Stimulated activated CD4-positive, alpha-beta T cell treated with anti-CD3 and anti-CD28 coated beads, TNF-alpha, amount 100 ng/mL, for 1 hour (primary cell): ENCODE measurements at regions not wholly inside any gene's neighbourhood (a gene's known extent, or its start where the extent isn't known, plus 50 kb on each side); places are given as distances from the start of the nearest gene placed in this dataset.
"Not testable (repeated sequence)": the region's sequence is repeated elsewhere in the genome, so short reads cannot be mapped to it uniquely, and the experiment has no call there.

Experiments used
- DNase-seq, 3 donors: peaks; one replicate each; pipeline ENCODE4 v3.0.0-alpha.2; 2020; ENCODE audit warnings: low read depth in 3 of 3, low spot score in 1 of 3

- no peak for DNase-seq
Observed at GRCh38 chr5:164184158-164184557, 678.7 kb downstream of the MAT2B start.

- DNase-seq, result no peak
Observed at GRCh38 chr5:164185000-164185399, 679.6 kb downstream of the MAT2B start.

GRCh38 chr5:164186550-164186949 is 681.1 kb downstream of the MAT2B start:
- no peak for DNase-seq

- no peak for DNase-seq
Observed at GRCh38 chr5:164187785-164188184, 682.4 kb downstream of the MAT2B start.

- DNase-seq, result no peak
Observed at GRCh38 chr5:164188733-164189148, 683.3 kb downstream of the MAT2B start.

GRCh38 chr5:164191240-164191639 is 685.8 kb downstream of the MAT2B start:
- DNase-seq, result no peak

- no peak for DNase-seq
Observed at GRCh38 chr5:164202338-164202737, 696.9 kb downstream of the MAT2B start.

- DNase-seq, result no peak
Observed at GRCh38 chr5:164203581-164204225, 698.3 kb downstream of the MAT2B start.

- no peak for DNase-seq
Observed at GRCh38 chr5:164204338-164204946, 699.0 kb downstream of the MAT2B start.

- DNase-seq, result no peak
Observed at GRCh38 chr5:164206196-164206595, 700.8 kb downstream of the MAT2B start.

- no peak for DNase-seq
Observed at GRCh38 chr5:164207646-164208045, 702.2 kb downstream of the MAT2B start.

- DNase-seq, result no peak
Observed at GRCh38 chr5:164210491-164210890, 705.1 kb downstream of the MAT2B start.

GRCh38 chr5:164214698-164215097 is 709.3 kb downstream of the MAT2B start:
- no peak for DNase-seq

- no peak for DNase-seq
Observed at GRCh38 chr5:164217464-164217863, 712.0 kb downstream of the MAT2B start.

GRCh38 chr5:164220522-164220921 is 715.1 kb downstream of the MAT2B start:
- DNase-seq, result no peak

GRCh38 chr5:164224236-164224635 is 718.8 kb downstream of the MAT2B start:
- DNase-seq, result no peak

GRCh38 chr5:164224772-164225171 is 719.4 kb downstream of the MAT2B start:
- no peak for DNase-seq

GRCh38 chr5:164230341-164230740 is 724.9 kb downstream of the MAT2B start:
- no peak for DNase-seq

GRCh38 chr5:164233791-164234190 is 728.4 kb downstream of the MAT2B start:
- no peak for DNase-seq

GRCh38 chr5:164234321-164234720 is 728.9 kb downstream of the MAT2B start:
- no peak for DNase-seq

- no peak for DNase-seq
Observed at GRCh38 chr5:164235300-164235891, 730.0 kb downstream of the MAT2B start.

GRCh38 chr5:164237486-164237885 is 732.1 kb downstream of the MAT2B start:
- no peak for DNase-seq

- DNase-seq, result not testable (repeated sequence)
Observed at GRCh38 chr5:164251781-164252180, 746.4 kb downstream of the MAT2B start.
